GM21737 (cell line): ENCODE measurements at regions not wholly inside any gene's neighbourhood (a gene's known extent, or its start where the extent isn't known, plus 50 kb on each side); places are given as distances from the start of the nearest gene placed in this dataset.

ENCODE experiments used
- ATAC-seq: cut with Tn5 transposase; IDR thresholded peaks from one replicate; pipeline ENCODE4 v1.9.1; 2021; ENCODE audit warnings: mild to moderate bottlenecking, moderate library complexity; ENCODE audit not compliant: unreplicated experiment

DNA sequence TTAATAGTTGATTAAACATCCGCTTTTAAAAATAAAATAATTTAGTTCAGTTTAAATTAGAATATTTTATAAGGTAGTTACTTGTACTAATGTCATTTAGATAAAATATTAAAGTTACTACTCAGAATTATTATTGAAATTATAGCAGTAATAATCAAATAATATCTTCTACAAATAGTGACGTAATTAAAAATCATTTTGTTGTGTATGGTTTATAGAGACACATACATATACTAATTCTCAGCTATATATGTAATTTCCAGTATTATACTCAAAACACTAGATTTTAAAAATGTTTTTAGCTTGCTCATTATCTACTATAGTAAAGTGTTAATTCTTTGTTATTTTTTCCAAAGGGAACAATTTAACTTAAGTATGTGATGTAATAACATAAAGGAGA is 435.2 kb upstream of the MANEA start:
- ATAC-seq, result no peak

DNA sequence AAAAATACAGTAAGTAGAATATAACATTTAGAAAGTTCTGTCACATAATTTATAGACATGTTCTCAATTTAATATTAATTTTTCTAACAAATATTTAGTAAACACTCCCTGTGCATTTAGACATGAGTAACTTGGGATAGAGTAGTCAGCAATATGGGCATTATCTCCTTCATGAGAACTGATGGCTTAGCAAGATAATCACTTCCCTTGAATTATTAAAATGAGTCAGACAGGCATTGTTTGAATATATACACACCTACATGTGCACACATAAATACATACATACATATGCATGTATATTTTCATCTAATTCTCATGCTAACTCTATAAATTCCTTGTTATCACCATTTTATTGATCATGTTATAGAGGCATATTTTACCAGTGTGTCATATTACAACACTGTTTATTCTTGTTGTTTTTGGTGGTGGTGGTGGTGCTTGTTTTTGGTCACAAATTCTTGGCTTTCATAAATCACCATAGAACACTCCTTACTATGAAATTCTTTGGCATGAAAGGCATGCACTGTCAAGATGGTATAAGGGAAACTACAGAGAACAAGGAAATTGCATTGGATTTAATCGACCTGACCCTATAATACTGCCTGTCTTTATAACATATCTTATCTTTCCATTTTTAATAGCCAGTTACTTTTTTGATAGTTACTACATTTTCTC is 434.5 kb upstream of the MANEA start:
- no peak for ATAC-seq

DNA sequence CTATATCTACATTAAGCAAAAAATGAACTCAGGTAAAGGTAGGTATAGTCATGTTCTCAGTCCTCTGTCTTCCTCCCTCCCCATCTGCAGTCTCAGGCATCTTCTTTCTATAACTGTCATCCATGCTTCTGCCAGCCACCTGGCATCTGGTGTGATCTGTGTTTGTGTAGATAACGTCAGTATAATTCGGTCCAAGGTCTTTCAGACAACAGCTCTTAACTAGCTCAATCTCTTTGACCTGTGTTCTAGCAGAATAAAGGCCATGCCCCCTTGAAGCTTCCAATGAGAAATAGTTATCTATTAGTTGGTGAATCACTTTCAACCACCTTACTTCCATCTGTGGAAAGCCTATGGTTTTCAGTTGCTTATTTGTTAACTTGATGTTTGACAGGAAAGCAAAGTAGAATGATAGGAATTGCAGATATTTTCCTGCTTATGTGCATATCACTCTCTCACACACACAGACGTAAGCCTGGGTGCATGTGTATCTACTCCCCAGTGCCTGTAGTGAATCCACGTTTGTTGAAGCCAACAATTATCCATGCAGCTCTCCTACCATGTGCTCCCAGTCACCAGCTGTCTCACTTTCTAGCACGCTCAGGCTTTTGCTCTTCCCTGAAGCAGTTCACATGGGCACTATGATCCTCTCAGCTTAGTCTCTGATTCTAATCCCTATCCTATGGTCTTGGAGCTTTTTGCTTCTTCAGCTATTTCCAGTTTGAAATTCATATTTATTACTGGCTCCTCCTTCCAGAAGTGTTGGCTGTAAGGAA is 433.7 kb upstream of the MANEA start:
- no peak for ATAC-seq

DNA sequence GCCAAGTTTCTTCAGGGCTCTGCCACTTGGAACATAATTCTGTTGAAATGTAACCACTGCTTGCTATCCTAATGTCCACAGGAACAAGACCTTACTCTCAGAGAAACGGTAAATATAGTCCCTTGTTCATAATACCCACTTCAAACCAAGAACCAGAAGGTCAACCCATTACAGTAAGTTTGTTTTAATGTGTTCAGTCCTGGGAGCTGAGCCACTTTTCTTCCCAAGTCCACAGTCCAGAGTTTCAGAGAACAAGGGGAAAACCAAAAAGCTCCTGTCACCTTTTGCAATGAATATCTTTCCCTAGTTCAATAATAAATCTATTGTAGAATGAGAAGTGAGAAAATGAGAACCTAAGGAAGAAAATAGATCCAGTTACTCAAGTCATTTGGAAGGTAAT is 431.9 kb upstream of the MANEA start:
- no peak for ATAC-seq

GRCh38 chr6:95159557-95159956 is 417.8 kb upstream of the MANEA start:
- ATAC-seq, result no peak

- no peak for ATAC-seq
Observed at GRCh38 chr6:95169775-95170174, 407.6 kb upstream of the MANEA start.

- ATAC-seq, result no peak
Observed at GRCh38 chr6:95175927-95176675, 401.2 kb upstream of the MANEA start.

DNA sequence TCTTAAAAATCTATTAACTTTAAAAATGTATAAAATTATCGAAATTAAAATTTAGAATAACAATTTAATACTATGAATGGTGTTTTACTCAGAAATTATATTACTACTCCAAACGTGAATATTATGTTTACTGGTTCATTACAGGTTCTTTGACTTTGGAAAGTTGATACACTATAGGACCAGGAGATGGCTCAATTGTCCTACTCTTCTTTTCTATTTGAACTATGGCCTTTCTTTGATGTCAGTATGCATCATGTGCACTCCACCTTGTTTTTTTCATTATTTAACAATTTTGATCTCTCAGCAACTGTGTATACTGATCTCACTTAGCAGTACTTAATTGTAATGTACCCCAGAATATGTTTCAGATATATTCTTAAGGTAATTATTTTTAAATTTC is 391.5 kb upstream of the MANEA start:
- ATAC-seq, result no peak

DNA sequence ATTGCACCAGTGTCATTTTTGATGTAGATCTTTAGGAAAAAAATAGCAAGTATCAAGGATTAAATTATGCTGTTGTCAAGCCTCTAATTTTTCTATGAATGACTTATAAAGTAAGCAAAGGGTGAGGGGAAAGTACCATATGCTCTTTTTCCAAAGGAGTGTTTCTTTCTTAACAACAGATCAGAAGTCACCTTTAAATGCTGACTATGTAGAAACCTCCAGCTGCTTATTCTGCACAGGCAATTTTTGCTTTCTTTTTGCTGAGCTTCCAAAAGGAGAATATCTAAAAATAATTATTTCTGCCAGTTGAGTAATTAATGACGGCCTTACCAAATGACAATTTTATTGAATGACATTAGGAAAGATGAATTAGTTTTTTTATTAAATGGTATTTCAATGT is 390.6 kb upstream of the MANEA start:
- ATAC-seq, result no peak

DNA sequence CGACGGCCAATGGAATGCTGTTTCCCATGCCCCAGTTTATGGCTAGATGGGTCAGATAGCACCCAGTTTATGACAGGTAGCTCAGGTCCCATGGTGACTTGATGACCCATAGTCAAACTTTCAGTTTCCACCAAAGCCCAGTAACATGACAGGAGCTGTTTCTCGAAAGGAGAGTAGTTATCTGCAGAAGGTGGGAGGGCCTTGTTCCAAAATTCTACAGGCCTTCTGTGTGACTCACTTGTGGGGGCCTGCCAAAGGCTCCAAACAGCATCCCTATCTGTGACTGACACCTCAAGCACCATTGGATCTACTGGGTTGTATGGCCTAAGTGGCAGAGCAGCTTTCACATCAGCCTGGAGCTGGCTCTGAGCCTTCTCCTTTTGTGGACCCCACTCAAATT is 379.7 kb upstream of the MANEA start:
- ATAC-seq, result no peak

GRCh38 chr6:95203153-95203754 is 374.1 kb upstream of the MANEA start:
- ATAC-seq, result peak; percentile 81

- no peak for ATAC-seq
Observed at GRCh38 chr6:95204178-95204577, 373.2 kb upstream of the MANEA start.

DNA sequence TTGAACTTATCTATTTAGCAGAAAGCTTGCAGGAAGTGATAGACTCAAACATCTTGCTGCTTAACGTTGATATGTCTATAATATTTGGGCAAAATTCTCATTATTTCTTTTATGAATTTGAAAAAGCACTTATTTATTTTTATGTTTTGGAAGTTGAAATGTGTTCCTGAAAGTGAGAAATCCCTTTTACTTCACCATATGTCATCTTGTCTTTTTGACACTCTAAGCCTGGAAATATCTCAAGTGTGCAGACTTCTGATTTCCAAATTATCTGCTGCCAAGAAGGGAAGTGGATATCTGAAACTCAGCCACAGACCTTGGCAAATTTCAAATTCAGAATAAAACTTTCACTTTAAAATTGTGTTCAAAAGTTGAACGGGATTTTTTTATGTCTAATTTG is 368.7 kb upstream of the MANEA start:
- no peak for ATAC-seq

GRCh38 chr6:95209074-95209473 is 368.3 kb upstream of the MANEA start:
- no peak for ATAC-seq

GRCh38 chr6:95216555-95216954 is 360.8 kb upstream of the MANEA start:
- no peak for ATAC-seq

DNA sequence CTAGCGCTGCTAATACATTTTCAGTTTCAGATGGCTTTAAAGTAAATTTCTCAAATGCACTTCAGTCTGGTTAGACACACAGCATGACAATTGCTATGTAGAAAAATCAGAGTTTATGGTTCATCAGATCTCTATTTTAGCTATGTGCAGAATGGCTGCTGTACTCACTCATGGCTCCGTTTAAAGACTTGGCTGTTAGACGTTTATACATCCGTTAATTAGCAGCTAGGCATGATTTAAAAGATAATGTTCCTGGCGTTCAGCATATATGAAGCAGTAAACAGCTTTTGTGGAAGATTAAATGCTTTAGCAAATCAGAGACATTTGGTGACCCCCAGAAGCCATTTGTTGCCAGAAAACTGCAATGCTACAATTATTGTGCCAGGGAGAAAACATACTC is 350.0 kb upstream of the MANEA start:
- no peak for ATAC-seq

GRCh38 chr6:95228636-95229035 is 348.7 kb upstream of the MANEA start:
- no peak for ATAC-seq

DNA sequence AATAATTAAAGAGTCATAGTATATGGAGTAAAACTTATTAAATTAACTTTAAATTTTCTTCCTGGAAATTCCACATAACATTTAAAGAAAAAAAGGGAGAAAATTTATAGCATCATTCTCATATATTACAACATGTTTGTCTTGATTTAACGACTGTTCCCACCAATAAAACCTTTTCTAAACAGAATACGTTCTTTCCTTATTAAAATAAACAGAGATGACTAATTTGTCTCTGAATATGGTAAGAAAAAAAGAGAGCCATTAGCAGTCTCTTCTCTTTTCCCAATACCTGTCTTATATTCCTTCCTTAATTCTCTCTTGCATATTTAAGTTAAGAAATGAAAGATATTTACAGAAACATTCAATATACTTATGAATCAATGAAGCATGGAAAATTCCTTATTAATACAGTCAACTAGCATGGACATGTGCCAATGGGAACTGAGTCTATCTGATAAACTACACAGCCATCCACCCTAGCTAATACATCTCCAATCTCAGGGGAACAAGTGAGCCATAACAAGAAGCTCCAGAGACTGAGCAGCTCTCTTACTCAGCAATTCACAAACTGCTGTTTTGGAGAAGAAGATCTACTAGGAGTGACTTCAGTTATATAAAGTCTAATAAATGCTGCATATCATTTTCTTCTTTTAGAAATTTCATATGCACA is 347.1 kb upstream of the MANEA start:
- ATAC-seq, result no peak

GRCh38 chr6:95231416-95231815 is 345.9 kb upstream of the MANEA start:
- no peak for ATAC-seq

DNA sequence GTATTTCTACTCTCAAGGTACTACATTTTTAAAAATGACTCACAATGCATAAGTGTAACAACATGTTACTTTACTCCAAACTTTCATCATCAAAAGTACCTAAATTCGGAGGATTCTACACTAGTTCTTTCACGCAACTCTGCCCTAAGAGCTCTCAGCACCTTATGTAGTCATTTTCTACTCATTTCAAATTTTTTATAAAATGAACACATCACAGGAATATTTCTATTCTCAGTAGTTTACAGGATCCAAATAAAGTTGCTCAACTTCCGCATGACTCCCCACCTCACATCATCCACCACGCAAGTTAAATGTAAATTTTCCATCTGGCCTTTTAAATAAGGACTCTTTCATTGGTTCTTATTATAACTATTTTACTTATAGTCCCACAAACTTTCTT is 344.9 kb upstream of the MANEA start:
- ATAC-seq, result no peak

DNA sequence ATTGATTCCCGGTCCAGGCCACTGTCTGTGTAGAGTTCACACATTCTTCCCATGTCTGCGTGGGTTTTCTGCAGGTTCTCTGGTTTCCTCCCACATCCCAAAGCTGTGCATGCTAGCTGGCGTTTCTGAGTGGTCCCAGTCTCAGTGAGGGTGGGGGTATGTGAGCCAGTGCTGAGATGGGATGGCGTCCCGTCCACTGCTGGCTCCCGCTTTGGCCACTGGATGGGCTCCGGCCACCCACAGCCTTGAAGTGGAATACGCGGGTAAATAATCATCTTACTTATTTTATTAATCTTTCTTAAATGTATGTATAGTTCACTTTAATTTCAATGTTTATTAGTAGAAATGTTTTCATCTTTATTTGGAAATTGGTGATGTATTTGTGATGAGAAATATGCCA is 343.5 kb upstream of the MANEA start:
- ATAC-seq, result no peak
